IMR-90 (cell line): ENCODE measurements at regions not wholly inside any gene's neighbourhood (a gene's known extent, or its start where the extent isn't known, plus 50 kb on each side); places are given as distances from the start of the nearest gene placed in this dataset.

ENCODE experiments used
- ATAC-seq: fragments of 200-7000 bp; cut with Tn5 transposase; 2 replicates; pipeline ENCODE4 v1.9.1; 2020; ENCODE audit warnings: low read depth, mild to moderate bottlenecking, moderate library complexity
- BruUV-seq: library from RNA; stranded (reverse); fragments of 400-500 nt; replicated peaks from 2 replicates; lab custom pipeline; 2021; lab: Mats Ljungman, UMichigan
- CTCF ChIA-PET: fragments of 300-600 bp; formaldehyde crosslinking; extraction: SDS; loops from one replicate; lab custom pipeline; 2021; ENCODE audit warnings: antibody characterized with exemption; lab: Yijun Ruan, JAX
- POLR2A ChIA-PET: fragments of 300-600 bp; sonication (Branson Sonifier 250); formaldehyde crosslinking; loops from one replicate; lab custom pipeline; 2022; ENCODE audit warnings: antibody characterized with exemption; ENCODE audit not compliant: unreplicated experiment; lab: Charles Lee
- DNase-seq: peaks from one replicate; pipeline ENCODE4 v3.0.0; 2013
- H2AFZ ChIP-seq: replicated peaks from 2 replicates; pipeline ENCODE3; 2013; ENCODE audit warnings: low read length, mild to moderate bottlenecking; ENCODE audit not compliant: poor library complexity
- H2AK5ac ChIP-seq: 2 replicates; pipeline ENCODE4 v1.6.1; 2013; ENCODE audit warnings: low read depth, low read length, inconsistent platforms
- H2AK9ac ChIP-seq: replicated peaks from 2 replicates; pipeline ENCODE3; 2013; ENCODE audit warnings: mild to moderate bottlenecking, low read depth, low read length, moderate library complexity; ENCODE audit not compliant: poor library complexity
- H2BK120ac ChIP-seq: 2 replicates; pipeline ENCODE4 v1.6.1; 2013; ENCODE audit warnings: low read depth, low read length, inconsistent platforms
- H2BK15ac ChIP-seq: 3 replicates; pipeline ENCODE4 v1.6.1; 2013; ENCODE audit warnings: low read depth, low read length, inconsistent platforms
- H2BK20ac ChIP-seq: 2 replicates; pipeline ENCODE4 v1.6.1; 2013; ENCODE audit warnings: low read depth, mild to moderate bottlenecking, inconsistent platforms, low read length, moderate library complexity
- H2BK5ac ChIP-seq: 2 replicates; pipeline ENCODE4 v1.6.1; 2013; ENCODE audit warnings: mild to moderate bottlenecking, low read depth, low read length, inconsistent platforms; ENCODE audit not compliant: poor library complexity, severe bottlenecking
- H3K14ac ChIP-seq: replicated peaks from 2 replicates; pipeline ENCODE4 v1.6.1; 2013; ENCODE audit warnings: low read depth, low read length, inconsistent platforms
- H3K18ac ChIP-seq: 2 replicates; pipeline ENCODE4 v1.6.1; 2013; ENCODE audit warnings: low read depth, low read length, control low read depth
- H3K23ac ChIP-seq: 2 replicates; pipeline ENCODE4 v1.6.1; 2013; ENCODE audit warnings: low read depth, low read length, inconsistent platforms
- H3K27ac ChIP-seq: 2 replicates; pipeline ENCODE4 v1.5.1; 2013; ENCODE audit warnings: mild to moderate bottlenecking, control low read depth, low read length; ENCODE audit not compliant: insufficient read depth
- H3K27me3 ChIP-seq: 2 replicates; pipeline ENCODE4 v1.6.1; 2013; ENCODE audit warnings: low read length; ENCODE audit not compliant: control insufficient read depth, insufficient read depth
- H3K36me3 ChIP-seq: 2 replicates; pipeline ENCODE4 v1.6.1; 2013; ENCODE audit warnings: low read length, mixed read lengths; ENCODE audit not compliant: control insufficient read depth, insufficient read depth
- H3K4ac ChIP-seq: 2 replicates; pipeline ENCODE4 v1.6.1; 2013; ENCODE audit warnings: low read depth, low read length, inconsistent platforms
- H3K4me1 ChIP-seq: 2 replicates; pipeline ENCODE4 v1.6.1; 2013; ENCODE audit warnings: low read length, mixed read lengths; ENCODE audit not compliant: control insufficient read depth, insufficient read depth
- H3K4me2 ChIP-seq: 2 replicates; pipeline ENCODE4 v1.6.1; 2013; ENCODE audit warnings: low read depth, mild to moderate bottlenecking, control low read depth, low read length, moderate library complexity
- H3K4me3 ChIP-seq: 2 replicates; pipeline ENCODE4 v1.5.1; 2013; ENCODE audit warnings: low read depth, mild to moderate bottlenecking, control low read depth, low read length, moderate library complexity; ENCODE audit not compliant: insufficient read depth
- H3K56ac ChIP-seq: 2 replicates; pipeline ENCODE4 v1.6.1; 2013; ENCODE audit warnings: low read length, inconsistent platforms; ENCODE audit not compliant: insufficient read depth; ENCODE audit errors: extremely low read depth
- H3K79me1 ChIP-seq, 2 experiments: 2 replicates each; pipeline ENCODE4 v1.6.1; 2013; ENCODE audit warnings: low read length in 2 of 2, inconsistent platforms in 1 of 2, low read depth in 1 of 2
- H3K9ac ChIP-seq: 2 replicates; pipeline ENCODE4 v1.6.1; 2013; ENCODE audit warnings: low read depth, low read length, control low read depth
- H3K9me1 ChIP-seq: 2 replicates; pipeline ENCODE4 v1.6.1; 2013; ENCODE audit warnings: low read length, inconsistent platforms; ENCODE audit not compliant: insufficient read depth
- H3K9me3 ChIP-seq: 2 replicates; pipeline ENCODE4 v1.6.1; 2013; ENCODE audit warnings: low read length; ENCODE audit not compliant: control insufficient read depth, insufficient read depth
- H4K20me1 ChIP-seq: 2 replicates; pipeline ENCODE4 v1.6.1; 2013; ENCODE audit warnings: low read length, inconsistent platforms; ENCODE audit not compliant: insufficient read depth
- H4K5ac ChIP-seq: 2 replicates; pipeline ENCODE4 v1.6.1; 2013; ENCODE audit warnings: mild to moderate bottlenecking, low read depth, low read length, control low read depth
- H4K8ac ChIP-seq, 2 experiments: 2 replicates each; pipeline ENCODE4 v1.6.1; 2013; ENCODE audit warnings: low read depth in 2 of 2, low read length in 2 of 2, control low read depth in 1 of 2, inconsistent platforms in 1 of 2
- H4K91ac ChIP-seq: 2 replicates; pipeline ENCODE4 v1.6.1; 2013; ENCODE audit warnings: low read depth, low read length, inconsistent platforms; ENCODE audit not compliant: insufficient read depth
- BHLHE40 ChIP-seq: fragments of 150-350 bp; IDR thresholded peaks from 2 replicates; pipeline ENCODE4 v1.6.1; 2016; ENCODE audit warnings: mild to moderate bottlenecking, low read depth, low read length
- CEBPB ChIP-seq: IDR thresholded peaks from 2 replicates; pipeline ENCODE4 v1.6.1; 2012; ENCODE audit warnings: low read depth, low read length, improper control_type of control experiment
- CHD1 ChIP-seq: IDR thresholded peaks from 2 replicates; pipeline ENCODE4 v1.6.1; 2012; ENCODE audit warnings: low read depth, low read length, improper control_type of control experiment
- ELK1 ChIP-seq: fragments of 150-350 bp; IDR thresholded peaks from 2 replicates; pipeline ENCODE4 v1.6.1; 2016; ENCODE audit warnings: low read depth, mild to moderate bottlenecking, low read length, moderate library complexity, borderline replicate concordance
- FOS ChIP-seq: fragments of 150-350 bp; IDR thresholded peaks from 2 replicates; pipeline ENCODE4 v1.6.1; 2016; ENCODE audit warnings: low read depth, low read length
- MAFK ChIP-seq: IDR thresholded peaks from 2 replicates; pipeline ENCODE4 v1.6.1; 2012; ENCODE audit warnings: low read depth, low read length, improper control_type of control experiment
- MAZ ChIP-seq: IDR thresholded peaks from 2 replicates; pipeline ENCODE4 v1.6.1; 2012; ENCODE audit warnings: low read depth, mild to moderate bottlenecking, low read length, improper control_type of control experiment, moderate library complexity, borderline replicate concordance
- NFE2L2 ChIP-seq: fragments of 150-350 bp; IDR thresholded peaks from 2 replicates; pipeline ENCODE4 v1.6.1; 2016; ENCODE audit warnings: low read depth, mild to moderate bottlenecking, low read length
- POLR2A ChIP-seq: IDR thresholded peaks from 2 replicates; pipeline ENCODE4 v1.6.1; 2012; ENCODE audit warnings: mild to moderate bottlenecking, low read depth, low read length
- RAD21 ChIP-seq: IDR thresholded peaks from 2 replicates; pipeline ENCODE4 v1.6.1; 2012; ENCODE audit warnings: low read length, improper control_type of control experiment
- RCOR1 ChIP-seq: IDR thresholded peaks from 2 replicates; pipeline ENCODE4 v1.6.1; 2012; ENCODE audit warnings: mild to moderate bottlenecking, low read length, improper control_type of control experiment; ENCODE audit not compliant: insufficient replicate concordance
- RFX5 ChIP-seq: IDR thresholded peaks from 2 replicates; pipeline ENCODE4 v1.8.0; 2012; ENCODE audit warnings: low read depth, mild to moderate bottlenecking, low read length, moderate library complexity
- SMC3 ChIP-seq: fragments of 150-350 bp; IDR thresholded peaks from 2 replicates; pipeline ENCODE4 v1.6.1; 2016; ENCODE audit warnings: low read depth, mild to moderate bottlenecking, antibody characterized with exemption, low read length, moderate library complexity
- WGBS, 2 experiments: methylation state at CpG; one replicate each; pipeline versions ENCODE4 v1.1.5 to v1.1.7; 2013; ENCODE audit warnings: missing lambda C conversion rate in 2 of 2; ENCODE audit not compliant: insufficient read length in 1 of 2; ENCODE audit errors: extremely low coverage in 2 of 2; 5-methylcytosine and 5-hydroxymethylcytosine counted together
- dilution Hi-C: fragments of 300-500 bp; cut with HindIII; formaldehyde crosslinking; loops from one replicate; pipeline ENCODE4 v1.14.3; 2018; ENCODE audit warnings: low sequenced_read_pairs; ENCODE audit not compliant: unreplicated experiment
- in situ Hi-C: fragments of 300-500 bp; cut with MboI; formaldehyde crosslinking; loops from 3 replicates; pipeline ENCODE4 v1.14.3; 2019; ENCODE audit warnings: low sequenced_read_pairs, inconsistent platforms, mixed read lengths
- intact Hi-C: fragments of 100-400 bp; cut with micrococcal nuclease; formaldehyde crosslinking; loops from 2 replicates; pipeline ENCODE4 v1.10.0; 2022
- TF ChIP-seq, protein P1 (sequence below): conservative IDR thresholded peaks from 2 replicates; pipeline ENCODE4 v1.5.1; 2012; ENCODE audit warnings: mild to moderate bottlenecking, low read depth, low read length, improper control_type of control experiment

GRCh38 chr7:124992851-124993562, 63.4 kb upstream of the POT1 start (continued):
- TF ChIP-seq FOS (peak; percentile 95), MAFK (no peak)

- dilution Hi-C loops, result no loop called here
- intact Hi-C loops, result loop anchor here (5.0 kb wide), 1 partner anchor 58 kb away; no protein-coding TSS in a partner anchor
- TF ChIP-seq MAZ (no peak), CEBPB (no peak), FOS (no peak), NFE2L2 (no peak), BHLHE40 (no peak), MAFK (no peak), POLR2A (no peak), ELK1 (no peak), RFX5 (no peak), RAD21 (no peak), CHD1 (no peak), SMC3 (no peak), RCOR1 (no peak)
- TF ChIP-seq, protein P1, sequence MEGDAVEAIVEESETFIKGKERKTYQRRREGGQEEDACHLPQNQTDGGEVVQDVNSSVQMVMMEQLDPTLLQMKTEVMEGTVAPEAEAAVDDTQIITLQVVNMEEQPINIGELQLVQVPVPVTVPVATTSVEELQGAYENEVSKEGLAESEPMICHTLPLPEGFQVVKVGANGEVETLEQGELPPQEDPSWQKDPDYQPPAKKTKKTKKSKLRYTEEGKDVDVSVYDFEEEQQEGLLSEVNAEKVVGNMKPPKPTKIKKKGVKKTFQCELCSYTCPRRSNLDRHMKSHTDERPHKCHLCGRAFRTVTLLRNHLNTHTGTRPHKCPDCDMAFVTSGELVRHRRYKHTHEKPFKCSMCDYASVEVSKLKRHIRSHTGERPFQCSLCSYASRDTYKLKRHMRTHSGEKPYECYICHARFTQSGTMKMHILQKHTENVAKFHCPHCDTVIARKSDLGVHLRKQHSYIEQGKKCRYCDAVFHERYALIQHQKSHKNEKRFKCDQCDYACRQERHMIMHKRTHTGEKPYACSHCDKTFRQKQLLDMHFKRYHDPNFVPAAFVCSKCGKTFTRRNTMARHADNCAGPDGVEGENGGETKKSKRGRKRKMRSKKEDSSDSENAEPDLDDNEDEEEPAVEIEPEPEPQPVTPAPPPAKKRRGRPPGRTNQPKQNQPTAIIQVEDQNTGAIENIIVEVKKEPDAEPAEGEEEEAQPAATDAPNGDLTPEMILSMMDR, result no peak
Measured at GRCh38 chr7:124989911-124990310, 60.3 kb upstream of the POT1 start.

More at GRCh38 chr7:124989911-124990310, 60.3 kb upstream of the POT1 start:
- H4K91ac ChIP-seq, result 0 out of 2 replicates have a peak overlapping the region, but pooled peaks have one; percentile 25
- H3K4me2 ChIP-seq, result peak overlapping the region; percentile 67
- no peak overlapping the region for H3K9ac ChIP-seq
- no peak overlapping the region for H3K27ac ChIP-seq
- in situ Hi-C loops, result no loop called here
- no peak overlapping the region for H2AFZ ChIP-seq
- no peak overlapping the region for H3K23ac ChIP-seq
- POLR2A ChIA-PET, result no interaction called here
- H3K79me1 ChIP-seq, result no peaks in the 10 kb centered on the region
- peak overlapping the region; percentile 78 for H2BK5ac ChIP-seq
- peak overlapping the region; percentile 72 for H2BK20ac ChIP-seq
- H3K4me1 ChIP-seq, result peaks cover 5% of the 10 kb centered on the region; the same call in 1 of the 2 replicates
- H2AK9ac ChIP-seq, result no peak overlapping the region
- H3K9me1 ChIP-seq, result no peaks in the 10 kb centered on the region
- no peak overlapping the region for H2AK5ac ChIP-seq
- no peaks in the 10 kb centered on the region for H3K9me3 ChIP-seq
- WGBS, 2 experiments, result no CpG with 5 or more reads among the region's 1 CpG
- H3K56ac ChIP-seq, result no peak overlapping the region
- H3K18ac ChIP-seq, result peak overlapping the region; percentile 69; the same call in 1 of the 2 replicates
- H3K14ac ChIP-seq, result no peak overlapping the region
- peak overlapping the region; percentile 75 for H2BK120ac ChIP-seq
- CTCF ChIA-PET, result no interaction called here
- no peaks in the 10 kb centered on the region for H3K27me3 ChIP-seq
- peak overlapping the region; percentile 61; the same call in 1 of the 2 replicates for H3K4ac ChIP-seq
- H3K36me3 ChIP-seq, result no peaks in the 10 kb centered on the region
- H2BK15ac ChIP-seq, result no peak overlapping the region
- BruUV-seq, result no TSS peak
- no peak overlapping the region for H4K5ac ChIP-seq
- DNase-seq (peak; percentile 72), ATAC-seq (peak; percentile 49)
- peak overlapping the region in 1 of 2 experiments; percentile 63; a peak in 1 of 4 replicates for H4K8ac ChIP-seq
- H4K20me1 ChIP-seq, result no peaks in the 10 kb centered on the region
- no peak overlapping the region for H3K4me3 ChIP-seq
